ENCODE measurements at regions not wholly inside any gene's neighbourhood (a gene's known extent, or its start where the extent isn't known, plus 50 kb on each side); places are given as distances from the start of the nearest gene placed in this dataset.
A peak's percentile ranks its signal among the peaks of the same experiment; 100 is the strongest.
"Not testable (repeated sequence)": the region's sequence is repeated elsewhere in the genome, so short reads cannot be mapped to it uniquely, and the experiment has no call there.

- DNase-seq = no peak
These were observed 54.4 kb upstream of the GRIP1 start for GRCh38 chr12:66733321-66733720.

- no peak for DNase-seq
These were observed 55.0 kb upstream of the GRIP1 start for GRCh38 chr12:66733839-66734238.

GRCh38 chr12:66735275-66735674 lies 56.4 kb upstream of the GRIP1 start:
- DNase-seq = peak; percentile 30

- DNase-seq = no peak
These were observed 58.1 kb upstream of the GRIP1 start for GRCh38 chr12:66736931-66737330.

GRCh38 chr12:66739266-66739665 lies 60.4 kb upstream of the GRIP1 start:
- no peak for DNase-seq

- no peak for DNase-seq
These were observed 61.2 kb upstream of the GRIP1 start for GRCh38 chr12:66739940-66740651.

- no peak for DNase-seq
These were observed 61.9 kb upstream of the GRIP1 start for GRCh38 chr12:66740732-66741131.

- DNase-seq = no peak
These were observed 63.0 kb upstream of the GRIP1 start for GRCh38 chr12:66741919-66742318.

- no peak for DNase-seq
These were observed 63.9 kb upstream of the GRIP1 start for GRCh38 chr12:66742508-66743367.

- DNase-seq = no peak
These were observed 65.6 kb upstream of the GRIP1 start for GRCh38 chr12:66744461-66744860.

- DNase-seq = no peak
These were observed 66.1 kb upstream of the GRIP1 start for GRCh38 chr12:66744956-66745383.

- no peak for DNase-seq
These were observed 67.8 kb upstream of the GRIP1 start for GRCh38 chr12:66746489-66747201.

GRCh38 chr12:66751432-66752113 lies 72.7 kb upstream of the GRIP1 start:
- no peak for DNase-seq

GRCh38 chr12:66753810-66754209 lies 74.9 kb upstream of the GRIP1 start:
- DNase-seq = no peak

GRCh38 chr12:66755727-66756395 lies 77.0 kb upstream of the GRIP1 start:
- DNase-seq = no peak

GRCh38 chr12:66756631-66757030 lies 77.8 kb upstream of the GRIP1 start:
- DNase-seq = no peak

- not testable (repeated sequence) for DNase-seq
These were observed 81.2 kb upstream of the GRIP1 start for GRCh38 chr12:66760122-66760521.

- DNase-seq = no peak
These were observed 84.6 kb upstream of the GRIP1 start for GRCh38 chr12:66763467-66763866.

- no peak for DNase-seq
These were observed 86.3 kb upstream of the GRIP1 start for GRCh38 chr12:66765204-66765603.

- DNase-seq = no peak
These were observed 88.7 kb upstream of the GRIP1 start for GRCh38 chr12:66767536-66767935.

- DNase-seq = no peak
These were observed 89.4 kb upstream of the GRIP1 start for GRCh38 chr12:66768293-66768692.

GRCh38 chr12:66774929-66775328 lies 96.1 kb upstream of the GRIP1 start:
- no peak for DNase-seq

Data from stimulated activated CD4-positive, alpha-beta T cell treated with anti-CD3 and anti-CD28 coated beads, Interleukin-1b, Interleukin-23, amount 100 ng/mL, for 48 hours (primary cell).